Muscle layer of duodenum (tissue), 2 donors: ENCODE measurements at regions not wholly inside any gene's neighbourhood (a gene's known extent, or its start where the extent isn't known, plus 50 kb on each side); places are given as distances from the start of the nearest gene placed in this dataset.

Experiments used
- H3K27ac ChIP-seq: one replicate; pipeline ENCODE4 v1.7.0; 2013; ENCODE audit warnings: mild to moderate bottlenecking, low read length
- H3K27me3 ChIP-seq: one replicate; pipeline ENCODE4 v1.7.0; 2013; ENCODE audit warnings: low read depth, mild to moderate bottlenecking, control low read depth, low read length
- H3K36me3 ChIP-seq, 2 donors: one replicate each; pipeline ENCODE4 v1.7.0; 2013; ENCODE audit warnings: low read length in 2 of 2, control low read depth in 1 of 2, mild to moderate bottlenecking in 1 of 2; ENCODE audit not compliant: insufficient read depth in 2 of 2, control insufficient read depth in 1 of 2
- H3K4me1 ChIP-seq, 2 donors: one replicate each; pipeline ENCODE4 v1.7.0; 2013; ENCODE audit warnings: low read length in 2 of 2, mild to moderate bottlenecking in 2 of 2, control low read depth in 1 of 2, moderate library complexity in 1 of 2; ENCODE audit not compliant: insufficient read depth in 2 of 2, control insufficient read depth in 1 of 2
- H3K4me3 ChIP-seq, 2 donors: one replicate each; pipeline ENCODE4 v1.7.0; 2013; ENCODE audit warnings: low read length in 2 of 2, low read depth in 1 of 2, mild to moderate bottlenecking in 1 of 2
- H3K9me3 ChIP-seq, 2 donors: one replicate each; pipeline ENCODE4 v1.7.0; 2013; ENCODE audit warnings: low read length in 2 of 2, control low read depth in 1 of 2, mild to moderate bottlenecking in 1 of 2; ENCODE audit not compliant: control insufficient read depth in 1 of 2
- donor health status: healthy.

- H3K27ac ChIP-seq, result no peak overlapping the region
- no peaks in the 10 kb centered on the region for H3K9me3 ChIP-seq
- no peak overlapping the region for H3K4me3 ChIP-seq
- peaks cover 0 to 12% of the 10 kb centered on the region in 2 donors for H3K4me1 ChIP-seq
- no peaks in the 10 kb centered on the region for H3K27me3 ChIP-seq
- no peaks in the 10 kb centered on the region for H3K36me3 ChIP-seq
Observed at GRCh38 chr2:47303341-47304148, 65.6 kb upstream of the EPCAM start.

GRCh38 chr2:47302308-47302707, 66.8 kb upstream of the EPCAM start:
- Histone ChIP-seq H3K4me3 (no peak overlapping the region), H3K36me3 (no peaks in the 10 kb centered on the region), H3K27ac (no peak overlapping the region), H3K27me3 (no peaks in the 10 kb centered on the region), H3K4me1 (peaks cover 0 to 7% of the 10 kb centered on the region in 2 donors), H3K9me3 (no peaks in the 10 kb centered on the region)

GRCh38 chr2:47301731-47302130, 67.4 kb upstream of the EPCAM start:
- H3K4me1 ChIP-seq, result peaks cover 0 to 2% of the 10 kb centered on the region in 2 donors
- H3K4me3 ChIP-seq, result no peak overlapping the region
- H3K27me3 ChIP-seq, result no peaks in the 10 kb centered on the region
- no peak overlapping the region for H3K27ac ChIP-seq
- no peaks in the 10 kb centered on the region for H3K36me3 ChIP-seq
- H3K9me3 ChIP-seq, result no peaks in the 10 kb centered on the region

- Histone ChIP-seq H3K4me3 (no peak overlapping the region), H3K27me3 (no peaks in the 10 kb centered on the region), H3K9me3 (no peaks in the 10 kb centered on the region), H3K36me3 (no peaks in the 10 kb centered on the region), H3K27ac (no peak overlapping the region), H3K4me1 (no peaks in the 10 kb centered on the region)
Observed at GRCh38 chr2:47301277-47301618, 67.9 kb upstream of the EPCAM start.

- Histone ChIP-seq H3K27me3 (no peaks in the 10 kb centered on the region), H3K36me3 (no peaks in the 10 kb centered on the region), H3K4me3 (no peak overlapping the region), H3K4me1 (no peaks in the 10 kb centered on the region), H3K9me3 (no peaks in the 10 kb centered on the region), H3K27ac (no peak overlapping the region)
Observed at GRCh38 chr2:47300609-47301276, 68.4 kb upstream of the EPCAM start.

- Histone ChIP-seq H3K36me3 (no peaks in the 10 kb centered on the region), H3K4me1 (no peaks in the 10 kb centered on the region), H3K27ac (no peak overlapping the region), H3K27me3 (no peaks in the 10 kb centered on the region), H3K4me3 (no peak overlapping the region), H3K9me3 (no peaks in the 10 kb centered on the region)
Observed at GRCh38 chr2:47300081-47300480, 69.0 kb upstream of the EPCAM start.

- H3K27me3 ChIP-seq, result no peaks in the 10 kb centered on the region
- no peaks in the 10 kb centered on the region for H3K4me1 ChIP-seq
- no peak overlapping the region for H3K27ac ChIP-seq
- H3K4me3 ChIP-seq, result no peak overlapping the region
- H3K9me3 ChIP-seq, result no peaks in the 10 kb centered on the region
- H3K36me3 ChIP-seq, result no peaks in the 10 kb centered on the region
Observed at GRCh38 chr2:47299555-47299954, 69.6 kb upstream of the EPCAM start.

- H3K27ac ChIP-seq, result no peak overlapping the region
- H3K4me3 ChIP-seq, result no peak overlapping the region
- no peaks in the 10 kb centered on the region for H3K4me1 ChIP-seq
- no peaks in the 10 kb centered on the region for H3K36me3 ChIP-seq
- no peaks in the 10 kb centered on the region for H3K27me3 ChIP-seq
- H3K9me3 ChIP-seq, result no peaks in the 10 kb centered on the region
Observed at GRCh38 chr2:47298771-47299170, 70.3 kb upstream of the EPCAM start.

- H3K36me3 ChIP-seq, result no peaks in the 10 kb centered on the region
- no peak overlapping the region for H3K27ac ChIP-seq
- H3K4me1 ChIP-seq, result no peaks in the 10 kb centered on the region
- no peak overlapping the region for H3K4me3 ChIP-seq
- no peaks in the 10 kb centered on the region for H3K9me3 ChIP-seq
- H3K27me3 ChIP-seq, result no peaks in the 10 kb centered on the region
Observed at GRCh38 chr2:47297767-47298425, 71.2 kb upstream of the EPCAM start.

- no peaks in the 10 kb centered on the region for H3K9me3 ChIP-seq
- no peaks in the 10 kb centered on the region for H3K36me3 ChIP-seq
- H3K27me3 ChIP-seq, result no peaks in the 10 kb centered on the region
- H3K27ac ChIP-seq, result no peak overlapping the region
- no peaks in the 10 kb centered on the region for H3K4me1 ChIP-seq
- H3K4me3 ChIP-seq, result no peak overlapping the region
Observed at GRCh38 chr2:47295981-47296635, 73.0 kb upstream of the EPCAM start.
